SK-N-SH (cell line): ENCODE measurements at regions not wholly inside any gene's neighbourhood (a gene's known extent, or its start where the extent isn't known, plus 50 kb on each side); places are given as distances from the start of the nearest gene placed in this dataset.

Source experiments
- CTCF ChIA-PET: fragments of 300-600, 350-600 bp; formaldehyde crosslinking; extraction: SDS; loops from one replicate; lab custom pipeline; 2021; lab: Yijun Ruan, JAX
- POLR2A ChIA-PET: fragments of 350-600 bp; sonication (Branson Sonifier 250); formaldehyde crosslinking; extraction: SDS; loops from one replicate; lab custom pipeline; 2020; ENCODE audit warnings: antibody characterized with exemption, inconsistent platforms; lab: Yijun Ruan, JAX
- DNase-seq: peaks from one replicate; pipeline ENCODE4 v3.0.0; 2012
- H2AFZ ChIP-seq: fragments of 200-600 bp; sonication (generic); 2 replicates; pipeline ENCODE4 v1.8.1; 2016; ENCODE audit warnings: antibody characterized with exemption, mild to moderate bottlenecking, low read depth
- H3F3A ChIP-seq: fragments of 200-600 bp; sonication (generic); replicated peaks from 2 replicates; pipeline ENCODE3; 2016; ENCODE audit warnings: antibody characterized with exemption, mild to moderate bottlenecking; ENCODE audit not compliant: insufficient read depth
- H3K27ac ChIP-seq, 2 experiments: fragments of 200-500 bp in 1 of 2; fragments of 200-600 bp in 1 of 2; sonication (Bioruptor generic) in 1 of 2; sonication (generic), shearing (Covaris generic) in 1 of 2; 2 replicates each; pipeline versions ENCODE4 v1.5.1 to v1.6.1; 2014 to 2016; ENCODE audit warnings: low read depth in 2 of 2, inconsistent platforms in 1 of 2, low read length in 1 of 2, mild to moderate bottlenecking in 1 of 2, mixed read lengths in 1 of 2
- H3K27me3 ChIP-seq: fragments of 200-600 bp; sonication (generic), shearing (Covaris generic); 2 replicates; pipeline ENCODE4 v1.6.1; 2016; ENCODE audit warnings: mixed run types; ENCODE audit not compliant: insufficient read depth
- H3K36me3 ChIP-seq, 2 experiments: fragments of 200-500 bp in 1 of 2; fragments of 200-600 bp in 1 of 2; sonication (Bioruptor generic) in 1 of 2; sonication (generic) in 1 of 2; replicated peaks in 1 of 2; 2 replicates each; pipeline versions ENCODE3 to v1.5.1; 2014 to 2016; ENCODE audit warnings: low read length in 1 of 2, mild to moderate bottlenecking in 1 of 2; ENCODE audit not compliant: insufficient read depth in 2 of 2, control insufficient read depth in 1 of 2
- H3K4me1 ChIP-seq, 2 experiments: fragments of 200-500 bp in 1 of 2; fragments of 200-600 bp in 1 of 2; sonication (Bioruptor generic) in 1 of 2; sonication (generic), shearing (Covaris generic) in 1 of 2; 2 replicates each; pipeline versions ENCODE4 v1.5.1 to v1.6.1; 2014 to 2016; ENCODE audit warnings: low read depth in 1 of 2, low read length in 1 of 2, mixed run types in 1 of 2; ENCODE audit not compliant: insufficient read depth in 2 of 2, control insufficient read depth in 1 of 2
- H3K4me2 ChIP-seq: fragments of 200-600 bp; sonication (generic), shearing (Covaris generic); 2 replicates; pipeline ENCODE4 v1.6.1; 2017; ENCODE audit warnings: mixed run types
- H3K4me3 ChIP-seq, 2 experiments: fragments of 200-500 bp in 1 of 2; fragments of 200-600 bp in 1 of 2; sonication (Bioruptor generic) in 1 of 2; sonication (generic), shearing (Covaris generic) in 1 of 2; 2 replicates each; pipeline versions ENCODE4 v1.5.1 to v1.8.1; 2014 to 2016; ENCODE audit warnings: low read depth in 2 of 2, inconsistent platforms in 1 of 2, low read length in 1 of 2, mild to moderate bottlenecking in 1 of 2, mixed read lengths in 1 of 2, moderate library complexity in 1 of 2
- H3K79me2 ChIP-seq: fragments of 200-600 bp; sonication (generic); 2 replicates; pipeline ENCODE4 v1.8.1; 2017; ENCODE audit warnings: mild to moderate bottlenecking; ENCODE audit not compliant: insufficient read depth
- H3K9ac ChIP-seq: fragments of 200-600 bp; sonication (generic); 2 replicates; pipeline ENCODE4 v1.6.1; 2017; ENCODE audit warnings: mixed run types
- H3K9me2 ChIP-seq: fragments of 200-600 bp; sonication (generic); 2 replicates; pipeline ENCODE4 v1.6.1; 2017; ENCODE audit warnings: mixed run types
- H3K9me3 ChIP-seq: fragments of 200-600 bp; sonication (generic); 2 replicates; pipeline ENCODE4 v1.6.1; 2017; ENCODE audit warnings: mixed run types, mild to moderate bottlenecking, moderate library complexity
- H4K20me1 ChIP-seq: fragments of 200-600 bp; sonication (generic); 2 replicates; pipeline ENCODE4 v1.6.1; 2017; ENCODE audit warnings: mild to moderate bottlenecking, mixed run types; ENCODE audit not compliant: insufficient read depth
- CTCF ChIP-seq: fragments of 200-600 bp; sonication (generic); IDR thresholded peaks from 2 replicates; pipeline ENCODE4 v1.6.1; 2017; ENCODE audit warnings: antibody characterized with exemption, mild to moderate bottlenecking, moderate library complexity
- ELF1 ChIP-seq: IDR thresholded peaks from 2 replicates; pipeline ENCODE4 v1.4.0; 2012
- FOXM1 ChIP-seq: IDR thresholded peaks from 2 replicates; pipeline ENCODE4 v1.4.0; 2012; ENCODE audit warnings: low read depth, mild to moderate bottlenecking
- IRF3 ChIP-seq: fragments of 150-350 bp; IDR thresholded peaks from 2 replicates; pipeline ENCODE4 v1.6.1; 2016; ENCODE audit warnings: mild to moderate bottlenecking, low read depth, low read length
- MXI1 ChIP-seq: IDR thresholded peaks from 2 replicates; pipeline ENCODE4 v1.6.1; 2012; ENCODE audit warnings: mild to moderate bottlenecking, low read depth, low read length, improper control_type of control experiment
- NRF1 ChIP-seq: IDR thresholded peaks from 2 replicates; pipeline ENCODE4 v1.6.1; 2012; ENCODE audit warnings: low read depth, mild to moderate bottlenecking, low read length
- RAD21 ChIP-seq: IDR thresholded peaks from 2 replicates; pipeline ENCODE4 v1.6.1; 2012; ENCODE audit warnings: mild to moderate bottlenecking, low read length
- TEAD4 ChIP-seq: IDR thresholded peaks from 2 replicates; pipeline ENCODE4 v1.4.0; 2012; ENCODE audit warnings: mild to moderate bottlenecking, borderline replicate concordance; ENCODE audit not compliant: insufficient read depth
- YY1 ChIP-seq: IDR thresholded peaks from 2 replicates; pipeline ENCODE4 v1.4.0; 2012; ENCODE audit warnings: low read depth, mild to moderate bottlenecking
- WGBS: methylation state at CpG from one replicate; pipeline ENCODE4 v1.1.6; 2017; ENCODE audit warnings: low lambda C conversion rate; 5-methylcytosine and 5-hydroxymethylcytosine counted together

- TF ChIP-seq YY1 = no peak
- TF ChIP-seq, all 33 proteins: peak for 0
Measured at GRCh38 chr5:164217464-164217863, 712.0 kb downstream of the MAT2B start (continued).

GRCh38 chr5:164220522-164220921 lies 715.1 kb downstream of the MAT2B start:
- no peaks in the 10 kb centered on the region for H3K9me2 ChIP-seq
- no peak overlapping the region for H3K9ac ChIP-seq
- ChIA-PET POLR2A (no interaction called here), CTCF (interaction anchor here (0.6 kb wide), 1 partner anchor 161 kb away, joined by 3 read pairs; no protein-coding TSS in a partner anchor)
- no peaks in the 10 kb centered on the region for H4K20me1 ChIP-seq
- no peaks in the 10 kb centered on the region for H3K9me3 ChIP-seq
- no peaks in the 10 kb centered on the region for H3K4me1 ChIP-seq
- TF ChIP-seq FOXM1 (no peak), NRF1 (no peak), IRF3 (no peak), RAD21 (no peak), CTCF (no peak), TEAD4 (no peak), YY1 (no peak)
- DNase-seq = no peak
- H3K4me3 ChIP-seq = no peak overlapping the region
- no peak overlapping the region for H2AFZ ChIP-seq
- H3K27me3 ChIP-seq = no peaks in the 10 kb centered on the region
- no peak overlapping the region for H3K4me2 ChIP-seq
- no peak overlapping the region for H3K27ac ChIP-seq
- H3K36me3 ChIP-seq = no peaks in the 10 kb centered on the region
- H3F3A ChIP-seq = no peaks in the 10 kb centered on the region
- no peaks in the 10 kb centered on the region for H3K79me2 ChIP-seq

- POLR2A ChIA-PET = no interaction called here
- TF ChIP-seq MXI1 (no peak), ELF1 (no peak)
- no peaks in the 10 kb centered on the region for H3F3A ChIP-seq
Measured at GRCh38 chr5:164224236-164224635, 718.8 kb downstream of the MAT2B start.

More at GRCh38 chr5:164224236-164224635, 718.8 kb downstream of the MAT2B start:
- no peaks in the 10 kb centered on the region for H3K9me3 ChIP-seq
- H3K79me2 ChIP-seq = no peaks in the 10 kb centered on the region
- no peak overlapping the region for H3K4me2 ChIP-seq
- H3K4me3 ChIP-seq = no peak overlapping the region
- no peak overlapping the region for H3K27ac ChIP-seq
- H3K36me3 ChIP-seq = no peaks in the 10 kb centered on the region
- 61% methylated on average over 2 of the region's 2 CpGs for WGBS
- no peak overlapping the region for H3K9ac ChIP-seq
- CTCF ChIA-PET = no interaction called here
- no peaks in the 10 kb centered on the region for H3K9me2 ChIP-seq
- DNase-seq = no peak
- H3K4me1 ChIP-seq = no peaks in the 10 kb centered on the region
- no peaks in the 10 kb centered on the region for H3K27me3 ChIP-seq
- no peaks in the 10 kb centered on the region for H4K20me1 ChIP-seq
- no peak overlapping the region for H2AFZ ChIP-seq
